ENCODE measurements at regions not wholly inside any gene's neighbourhood (a gene's known extent, or its start where the extent isn't known, plus 50 kb on each side); places are given as distances from the start of the nearest gene placed in this dataset.
"Not testable (repeated sequence)": the region's sequence is repeated elsewhere in the genome, so short reads cannot be mapped to it uniquely, and the experiment has no call there.

DNA sequence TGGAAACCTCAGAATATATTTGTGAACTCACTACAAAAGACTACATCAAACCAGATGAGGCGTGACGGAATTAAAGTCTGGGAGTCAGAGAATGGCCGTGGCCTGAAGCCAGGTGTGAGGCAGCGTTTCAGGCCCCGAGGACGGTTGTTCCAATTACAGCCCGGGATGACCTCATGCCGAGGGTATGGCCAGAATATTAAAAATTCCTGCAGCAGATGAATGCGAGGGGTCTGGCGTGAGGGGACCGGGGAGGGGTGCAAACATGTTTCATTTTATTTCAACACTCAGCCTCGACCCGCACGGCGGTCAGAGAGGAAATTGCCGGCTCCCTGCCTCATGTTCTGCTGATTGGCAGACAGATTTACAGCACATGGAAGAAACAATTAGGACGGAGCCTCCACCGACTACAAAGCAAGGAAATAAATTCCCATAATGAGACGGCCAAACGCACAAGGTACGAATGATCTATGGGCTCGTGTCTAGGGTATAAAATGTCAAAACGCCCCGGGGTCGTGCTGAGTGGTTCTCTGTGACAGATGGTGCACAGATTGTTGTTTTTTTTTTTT lies 289.7 kb downstream of the SHOX start:
- FAIRE-seq (no peak), DNase-seq (ENCODE audit: extremely low spot score, insufficient read length, low read depth) (no peak)

- DNase-seq (ENCODE audit: extremely low spot score, insufficient read length, low read depth) (no peak), FAIRE-seq (no peak)
Observed at GRCh38 chrX:916230-916599, 285.6 kb downstream of the SHOX start.

DNA sequence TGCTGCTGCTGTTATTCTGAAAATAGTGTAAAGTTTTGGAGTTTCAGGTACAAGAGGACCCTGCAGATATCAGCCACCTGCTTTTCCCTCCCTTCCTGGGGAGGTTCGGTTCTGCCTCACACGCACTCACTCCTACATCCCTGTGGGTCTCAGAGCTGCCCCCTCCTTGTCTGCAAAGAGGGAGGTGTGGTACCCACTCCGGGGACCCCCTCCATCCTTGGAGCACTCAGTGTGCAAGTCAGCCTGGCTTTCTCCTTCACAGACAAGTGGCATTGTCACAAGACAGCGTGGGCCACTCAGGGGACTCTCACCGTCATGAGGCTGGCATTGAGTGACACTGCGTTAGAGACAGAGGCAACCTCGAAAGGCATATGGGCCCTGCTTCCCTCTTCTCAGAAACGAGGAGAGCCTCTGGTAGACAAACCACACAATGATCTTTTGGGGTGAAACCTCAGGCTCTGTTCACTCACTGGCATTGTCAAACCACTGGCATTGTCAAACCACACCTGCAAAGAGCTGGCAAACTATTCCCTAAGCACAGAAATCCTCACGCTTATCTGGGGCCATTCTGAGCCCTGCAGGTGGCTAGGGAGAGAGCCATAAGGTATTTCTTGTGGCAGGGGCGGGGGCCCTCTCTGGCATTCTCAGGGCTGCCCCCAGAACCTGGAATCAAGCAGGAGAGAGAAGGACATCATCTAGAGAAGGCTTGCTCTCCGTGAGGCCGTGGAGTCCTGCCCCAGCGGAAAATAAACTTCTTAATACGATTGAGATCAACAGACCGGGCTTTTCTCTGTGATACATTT lies 285.0 kb downstream of the SHOX start:
- FAIRE-seq (peak; percentile 46), DNase-seq (ENCODE audit: extremely low spot score, insufficient read length, low read depth) (no peak)

DNA sequence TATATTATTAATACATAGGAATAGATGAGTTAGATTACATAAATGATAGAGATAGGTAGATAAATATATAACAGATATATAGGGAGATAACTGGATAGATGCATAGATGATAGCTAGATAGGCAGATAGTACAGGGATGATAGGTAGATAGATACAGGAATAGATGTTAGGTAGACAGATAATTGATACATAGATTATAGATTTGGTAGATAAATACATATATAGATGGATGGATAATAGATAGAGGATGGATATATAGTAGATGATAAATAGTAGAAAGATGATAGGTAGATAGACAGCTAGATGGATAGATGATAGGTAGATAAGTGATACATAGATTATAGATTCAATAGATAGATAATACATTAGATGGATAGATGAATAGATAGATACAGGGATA lies 283.6 kb downstream of the SHOX start:
- no peak for DNase-seq (ENCODE audit: extremely low spot score, insufficient read length, low read depth)
- no peak for FAIRE-seq

DNA sequence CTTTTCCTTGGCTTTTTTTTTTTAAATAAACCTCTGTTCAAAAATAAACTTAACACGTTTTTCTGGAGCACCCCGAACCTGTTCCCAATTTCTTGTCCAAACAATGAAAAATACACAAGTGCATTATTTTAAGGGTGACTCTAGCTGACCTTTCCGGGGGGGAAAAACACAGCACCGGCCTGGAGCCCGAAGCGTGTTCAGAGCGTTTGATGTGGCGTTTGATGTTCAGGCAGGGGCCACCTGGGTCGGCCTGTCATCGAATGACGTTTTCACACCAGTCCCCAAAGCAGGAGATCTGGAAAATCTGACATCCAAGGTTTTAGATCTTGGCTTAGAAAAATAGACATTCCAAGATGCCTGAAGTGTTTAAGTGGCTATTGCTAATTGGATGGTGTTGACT lies 282.1 kb downstream of the SHOX start:
- DNase-seq (ENCODE audit: extremely low spot score, insufficient read length, low read depth), result no peak
- FAIRE-seq, result no peak

GRCh38 chrX:909068-909467 lies 278.5 kb downstream of the SHOX start:
- DNase-seq (ENCODE audit: extremely low spot score, insufficient read length, low read depth), result not testable (repeated sequence)
- peak; percentile 73 for FAIRE-seq

- DNase-seq (ENCODE audit: extremely low spot score, insufficient read length, low read depth) (no peak), FAIRE-seq (no peak)
Observed at GRCh38 chrX:906586-906985, 276.0 kb downstream of the SHOX start.

DNA sequence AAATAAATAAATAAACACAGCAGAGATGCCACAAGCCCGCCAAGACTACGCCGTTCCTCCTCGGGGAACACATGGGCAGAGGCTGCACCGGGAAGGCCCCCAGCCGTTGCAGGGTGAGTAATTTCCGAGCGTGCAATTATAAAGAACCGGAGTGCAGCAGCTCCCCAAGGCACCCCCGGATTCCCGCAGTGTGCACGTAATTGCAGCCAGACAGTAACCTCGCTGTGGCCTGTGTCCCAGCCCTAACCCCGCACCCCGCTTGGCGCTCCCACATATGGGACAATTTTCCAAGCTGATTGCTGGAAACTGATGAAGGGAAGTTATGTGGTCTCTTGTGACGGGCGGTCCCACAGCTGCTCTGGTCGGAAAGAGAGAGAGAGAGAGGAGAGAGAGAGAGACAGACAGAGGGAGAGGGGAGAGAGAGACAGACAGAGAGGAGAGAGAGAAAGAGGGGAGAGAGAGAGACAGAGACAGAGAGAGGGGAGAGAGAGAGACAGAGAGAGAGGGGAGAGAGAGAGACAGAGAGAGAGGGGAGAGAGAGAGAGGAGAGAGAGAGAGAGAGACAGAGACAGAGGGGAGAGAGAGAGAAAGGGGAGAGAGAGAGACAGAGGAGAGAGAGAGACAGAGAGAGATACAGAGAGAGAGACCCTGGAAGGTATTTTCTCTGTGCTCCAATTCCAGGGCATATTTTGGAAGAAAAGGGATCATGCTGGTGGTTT lies 275.4 kb downstream of the SHOX start:
- DNase-seq (ENCODE audit: extremely low spot score, insufficient read length, low read depth) (no peak), FAIRE-seq (no peak)

DNA sequence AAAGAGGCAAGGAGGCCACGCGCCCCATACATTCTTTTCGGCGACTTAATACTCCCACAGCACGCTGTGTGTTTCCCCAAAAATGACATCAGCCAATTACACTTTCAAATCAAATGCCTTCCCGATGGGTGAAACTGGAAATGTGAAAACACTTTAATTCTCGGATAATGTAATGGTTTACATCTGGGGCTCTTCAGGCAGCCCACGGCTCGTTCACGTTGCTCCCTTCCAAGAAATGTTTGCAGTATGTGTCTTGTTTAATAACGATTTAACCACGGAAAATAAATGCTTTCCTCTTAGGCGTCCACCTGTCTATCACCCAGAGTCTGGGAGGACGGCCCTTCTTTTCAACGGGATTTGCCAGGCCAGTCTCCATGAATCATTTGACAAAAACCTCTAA lies 272.5 kb downstream of the SHOX start:
- no peak for FAIRE-seq
- DNase-seq (ENCODE audit: extremely low spot score, insufficient read length, low read depth), result no peak

- FAIRE-seq, result no peak
- no peak for DNase-seq (ENCODE audit: extremely low spot score, insufficient read length, low read depth)
Observed at GRCh38 chrX:896256-896655, 265.7 kb downstream of the SHOX start.

GRCh38 chrX:889966-890651 lies 259.5 kb downstream of the SHOX start:
- FAIRE-seq (no peak), DNase-seq (ENCODE audit: extremely low spot score, insufficient read length, low read depth) (no peak)

DNA sequence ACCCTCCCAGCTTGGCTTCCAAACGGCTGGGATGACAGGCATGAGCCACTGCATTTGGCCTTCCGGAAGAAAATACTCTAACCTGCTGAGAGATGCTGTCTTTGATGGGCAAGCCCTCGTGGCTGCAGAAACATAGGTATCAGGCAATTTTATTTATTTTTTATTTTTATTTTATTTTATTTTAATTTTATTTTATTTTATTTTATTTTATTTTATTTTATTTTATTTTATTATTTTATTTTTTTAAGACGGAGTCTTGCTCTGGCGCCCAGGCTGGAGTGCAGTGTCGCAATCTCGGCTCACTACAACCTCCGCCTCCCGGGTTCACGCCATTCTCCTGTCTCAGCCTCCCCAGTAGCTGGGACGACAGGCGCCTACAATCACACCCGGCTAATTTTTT lies 257.1 kb downstream of the SHOX start:
- FAIRE-seq, result not testable (repeated sequence)

GRCh38 chrX:883588-883987 lies 253.0 kb downstream of the SHOX start:
- DNase-seq (ENCODE audit: extremely low spot score, insufficient read length, low read depth) (no peak), FAIRE-seq (no peak)

More for the DNA sequence above, 257.1 kb downstream of the SHOX start:
- DNase-seq (ENCODE audit: extremely low spot score, insufficient read length, low read depth), result not testable (repeated sequence)

DNA sequence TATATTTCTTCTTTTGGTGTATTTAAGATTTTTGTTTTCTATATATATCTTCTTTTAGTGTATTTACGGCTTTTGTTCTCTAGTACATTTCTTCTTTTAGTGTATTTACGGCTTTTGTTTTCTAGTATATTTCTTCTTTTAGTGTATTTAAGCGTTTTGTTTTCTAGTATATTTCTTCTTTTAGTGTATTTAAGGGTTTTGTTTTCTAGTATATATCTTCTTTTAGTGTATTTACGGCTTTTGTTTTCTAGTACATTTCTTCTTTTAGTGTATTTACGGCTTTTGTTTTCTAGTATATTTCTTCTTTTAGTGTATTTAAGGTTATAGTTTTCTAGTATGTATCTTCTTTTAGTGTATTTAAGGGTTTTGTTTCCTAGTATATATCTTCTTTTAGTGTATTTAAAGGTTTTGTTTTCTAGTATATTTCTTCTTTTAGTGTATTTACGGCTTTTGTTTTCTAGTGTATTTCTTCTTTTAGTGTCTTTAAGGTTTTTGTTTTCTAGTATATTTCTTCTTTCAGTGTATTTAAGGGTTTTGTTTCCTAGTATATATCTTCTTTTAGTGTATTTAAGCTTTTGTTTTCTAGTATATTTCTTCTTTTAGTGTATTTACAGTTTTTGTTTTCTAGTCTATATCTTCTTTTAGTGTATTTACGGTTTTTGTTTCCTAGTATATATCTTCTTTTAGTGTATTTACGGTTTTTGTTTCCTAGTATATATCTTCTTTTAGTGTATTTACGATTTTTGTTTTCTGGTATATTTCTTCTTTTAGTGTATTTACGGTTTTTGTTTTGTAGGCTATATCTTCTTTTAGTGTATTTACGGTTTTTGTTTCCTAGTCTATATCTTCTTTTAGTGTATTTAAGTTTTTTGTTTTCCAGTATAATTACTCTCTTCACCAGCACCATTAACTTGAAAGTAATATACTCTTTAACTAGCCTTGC lies 249.4 kb downstream of the SHOX start:
- not testable (repeated sequence) for DNase-seq (ENCODE audit: extremely low spot score, insufficient read length, low read depth); FAIRE-seq

GRCh38 chrX:874061-874460 lies 243.5 kb downstream of the SHOX start:
- no peak for FAIRE-seq

DNA sequence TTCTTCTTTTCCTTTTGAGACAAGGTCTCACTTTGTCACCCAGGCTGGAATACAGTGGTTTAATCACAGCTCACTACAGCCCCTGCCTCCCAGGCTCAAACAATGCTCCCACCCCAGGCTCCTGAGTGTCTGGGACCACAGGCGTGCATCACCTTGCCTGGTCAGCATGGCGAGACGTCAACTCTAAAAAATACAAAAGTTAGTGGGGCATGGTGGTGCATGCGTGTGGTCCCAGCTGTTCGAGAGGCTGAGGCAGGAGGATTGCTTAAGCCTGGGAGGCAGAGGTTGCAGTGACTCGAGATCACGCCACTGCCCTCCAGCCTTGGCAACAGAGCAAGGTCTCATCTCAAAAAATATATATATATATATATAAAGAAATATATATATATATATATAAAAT lies 242.4 kb downstream of the SHOX start:
- no peak for FAIRE-seq
- DNase-seq (ENCODE audit: extremely low spot score, insufficient read length, low read depth), result no peak

More at GRCh38 chrX:874061-874460, 243.5 kb downstream of the SHOX start:
- DNase-seq (ENCODE audit: extremely low spot score, insufficient read length, low read depth), result no peak

DNA sequence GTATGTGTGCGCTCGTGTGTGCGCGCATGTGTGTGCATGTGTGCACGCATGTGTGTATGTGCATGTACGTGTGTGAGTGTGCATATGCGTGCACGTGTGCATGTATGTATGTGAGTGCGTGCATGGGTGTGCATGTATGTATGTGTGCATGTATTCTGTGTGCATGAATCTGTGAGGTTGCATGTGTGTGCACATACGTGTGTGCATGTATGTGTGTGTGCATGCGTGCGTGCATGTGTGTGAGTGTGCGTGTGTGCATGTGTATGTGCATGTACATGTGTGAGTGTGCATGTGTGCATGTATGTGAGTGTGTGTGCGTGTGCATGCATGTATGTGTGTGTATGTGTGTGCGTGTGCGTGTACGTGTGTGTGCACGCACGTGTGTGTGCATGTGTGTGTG lies 241.5 kb downstream of the SHOX start:
- FAIRE-seq (no peak), DNase-seq (ENCODE audit: extremely low spot score, insufficient read length, low read depth) (no peak)

DNA sequence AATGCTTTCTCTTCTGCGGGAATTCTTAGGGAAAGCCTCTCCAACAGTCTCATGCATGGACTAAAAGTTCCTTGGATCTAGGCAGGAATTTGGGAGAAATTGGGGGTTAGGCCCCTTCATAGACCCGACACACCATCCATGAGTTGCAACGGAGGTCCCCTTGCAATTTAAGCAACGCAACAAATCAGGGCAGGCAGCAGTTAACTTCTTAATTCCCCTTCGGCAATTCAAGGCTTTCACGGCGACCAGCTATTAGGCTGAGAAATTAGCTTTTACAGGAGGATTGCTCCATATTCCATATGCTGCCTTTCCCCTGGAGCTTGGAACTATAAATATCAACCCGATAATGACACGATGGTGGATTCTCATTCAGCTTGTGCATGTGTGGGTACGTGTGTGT lies 241.0 kb downstream of the SHOX start:
- FAIRE-seq (no peak), DNase-seq (ENCODE audit: extremely low spot score, insufficient read length, low read depth) (no peak)

DNA sequence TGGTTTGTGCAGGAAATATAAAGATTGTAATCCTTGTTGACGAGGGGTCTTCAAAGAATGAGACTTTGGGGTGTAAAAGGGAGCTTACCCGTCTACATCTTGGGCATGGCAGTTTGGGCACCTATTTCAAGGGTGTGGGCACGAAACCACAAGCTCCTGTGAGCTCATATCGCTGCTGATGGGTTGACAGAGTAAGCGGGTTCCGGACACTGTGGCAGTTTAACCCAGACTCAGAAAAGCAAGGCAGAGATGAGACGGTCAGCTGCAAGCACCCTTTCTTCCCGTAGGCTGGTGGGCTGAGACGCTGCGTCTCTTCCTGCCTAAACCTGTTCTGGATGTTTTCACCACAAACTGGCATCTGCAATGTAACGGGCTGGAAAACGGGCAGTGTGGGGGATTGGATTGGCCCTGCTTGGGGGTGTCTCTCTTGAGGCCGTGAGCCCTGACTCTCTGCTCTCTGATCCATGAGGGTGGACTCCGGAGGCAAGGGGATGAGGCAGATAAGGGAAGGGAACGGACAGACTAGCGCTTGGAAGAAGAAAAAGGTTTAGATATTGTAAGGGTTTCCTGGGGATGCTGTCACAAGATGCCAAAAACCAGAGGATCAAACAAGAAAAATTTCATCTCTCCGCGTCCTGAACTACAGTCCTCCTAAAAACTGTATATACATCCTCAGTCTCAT lies 237.5 kb downstream of the SHOX start:
- no peak for FAIRE-seq
- no peak for DNase-seq (ENCODE audit: extremely low spot score, insufficient read length, low read depth)
